ENCODE measurements at regions not wholly inside any gene's neighbourhood (a gene's known extent, or its start where the extent isn't known, plus 50 kb on each side); places are given as distances from the start of the nearest gene placed in this dataset.

DNA sequence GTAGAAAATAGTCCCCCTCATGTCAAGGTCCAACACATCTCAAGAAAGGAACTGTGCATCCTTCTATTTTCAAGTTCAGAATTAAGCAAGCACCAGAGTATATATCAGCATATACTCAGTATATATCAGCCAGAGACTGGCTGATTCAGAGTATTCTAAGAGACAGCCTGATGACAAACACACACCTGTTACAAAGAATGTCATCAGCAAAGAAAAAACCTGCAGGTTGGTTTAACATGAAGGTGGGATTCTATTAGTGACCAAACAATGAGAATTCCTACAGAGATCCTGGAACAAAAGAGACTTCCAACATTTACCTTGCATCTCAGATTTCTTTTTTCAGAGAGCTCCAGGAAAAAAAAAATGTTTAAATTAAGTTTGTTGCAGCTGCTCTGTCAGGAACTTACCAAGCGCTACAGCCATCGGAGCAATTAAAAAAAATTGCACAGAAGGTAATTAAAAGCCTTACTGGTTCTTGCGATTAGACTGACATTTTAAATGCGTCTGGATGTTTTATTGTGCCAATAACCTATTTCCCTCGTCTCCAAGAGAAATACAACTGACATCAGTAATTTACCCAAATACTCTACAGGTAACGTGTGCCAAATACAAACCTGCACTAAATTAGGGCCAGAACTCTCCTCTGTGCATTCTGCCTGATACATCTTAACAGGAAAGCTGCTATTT is 218.1 kb downstream of the HNMT start:
- Histone ChIP-seq H3K4me3 (ENCODE audit: low read depth, low read length) (no peak overlapping the region), H3K36me3 (ENCODE audit: control insufficient read depth, insufficient read depth, low read length) (no peaks in the 10 kb centered on the region), H3K27me3 (ENCODE audit: control insufficient read depth, insufficient read depth, low read length) (no peaks in the 10 kb centered on the region)
- no peak for DNase-seq (ENCODE audit: low read depth)
- TF ChIP-seq, protein P1, sequence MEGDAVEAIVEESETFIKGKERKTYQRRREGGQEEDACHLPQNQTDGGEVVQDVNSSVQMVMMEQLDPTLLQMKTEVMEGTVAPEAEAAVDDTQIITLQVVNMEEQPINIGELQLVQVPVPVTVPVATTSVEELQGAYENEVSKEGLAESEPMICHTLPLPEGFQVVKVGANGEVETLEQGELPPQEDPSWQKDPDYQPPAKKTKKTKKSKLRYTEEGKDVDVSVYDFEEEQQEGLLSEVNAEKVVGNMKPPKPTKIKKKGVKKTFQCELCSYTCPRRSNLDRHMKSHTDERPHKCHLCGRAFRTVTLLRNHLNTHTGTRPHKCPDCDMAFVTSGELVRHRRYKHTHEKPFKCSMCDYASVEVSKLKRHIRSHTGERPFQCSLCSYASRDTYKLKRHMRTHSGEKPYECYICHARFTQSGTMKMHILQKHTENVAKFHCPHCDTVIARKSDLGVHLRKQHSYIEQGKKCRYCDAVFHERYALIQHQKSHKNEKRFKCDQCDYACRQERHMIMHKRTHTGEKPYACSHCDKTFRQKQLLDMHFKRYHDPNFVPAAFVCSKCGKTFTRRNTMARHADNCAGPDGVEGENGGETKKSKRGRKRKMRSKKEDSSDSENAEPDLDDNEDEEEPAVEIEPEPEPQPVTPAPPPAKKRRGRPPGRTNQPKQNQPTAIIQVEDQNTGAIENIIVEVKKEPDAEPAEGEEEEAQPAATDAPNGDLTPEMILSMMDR (IDR thresholded peaks at IDR 0.05; ENCODE audit: insufficient read depth, low read length, poor library complexity, severe bottlenecking) = no peak

DNA sequence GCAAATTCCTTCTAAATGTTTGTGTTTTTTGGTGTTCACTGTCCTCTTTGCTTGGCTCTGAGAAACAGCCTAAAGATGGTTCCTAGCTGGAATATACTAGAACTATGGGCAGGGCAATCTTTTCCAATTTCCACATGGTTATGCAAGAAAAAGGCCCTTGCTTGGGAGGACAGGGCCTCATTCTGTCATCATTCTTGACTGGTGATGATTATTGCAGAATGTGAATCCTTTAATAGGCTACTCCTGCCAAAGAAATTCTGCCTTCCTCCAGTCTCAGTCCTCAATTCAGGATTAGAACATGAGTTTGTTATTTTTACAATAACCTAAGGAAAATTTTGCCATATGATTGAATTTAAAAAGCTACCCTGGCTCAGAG is 218.7 kb downstream of the HNMT start:
- Histone ChIP-seq H3K4me3 (ENCODE audit: low read depth, low read length) (no peak overlapping the region), H3K27me3 (ENCODE audit: control insufficient read depth, insufficient read depth, low read length) (no peaks in the 10 kb centered on the region), H3K36me3 (ENCODE audit: control insufficient read depth, insufficient read depth, low read length) (no peaks in the 10 kb centered on the region)
- TF ChIP-seq, protein P1 (IDR thresholded peaks at IDR 0.05; ENCODE audit: insufficient read depth, low read length, poor library complexity, severe bottlenecking) = no peak
- DNase-seq (ENCODE audit: low read depth) = no peak

DNA sequence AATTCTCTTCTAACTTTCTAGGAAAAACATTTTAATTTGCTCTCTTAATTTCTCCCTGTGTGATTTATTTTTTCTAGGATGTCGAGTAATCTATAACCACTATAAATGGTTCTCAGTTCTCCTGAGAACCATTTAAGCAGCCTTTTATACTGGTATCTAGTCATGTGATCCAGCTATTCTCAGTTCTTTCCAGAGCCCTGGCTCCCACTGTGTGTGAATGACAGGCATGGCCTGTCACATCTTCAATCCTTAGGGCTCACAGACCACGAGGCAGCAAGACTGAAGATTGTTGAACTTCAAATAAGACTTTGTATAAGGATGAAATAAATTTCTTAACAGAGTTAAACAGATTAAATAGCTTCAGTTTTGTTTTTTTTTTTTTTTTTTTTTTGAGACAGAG is 219.4 kb downstream of the HNMT start:
- Histone ChIP-seq H3K4me3 (ENCODE audit: low read depth, low read length) (no peak overlapping the region), H3K36me3 (ENCODE audit: control insufficient read depth, insufficient read depth, low read length) (no peaks in the 10 kb centered on the region), H3K27me3 (ENCODE audit: control insufficient read depth, insufficient read depth, low read length) (no peaks in the 10 kb centered on the region)
- TF ChIP-seq, protein P1 (IDR thresholded peaks at IDR 0.05; ENCODE audit: insufficient read depth, low read length, poor library complexity, severe bottlenecking) = no peak
- DNase-seq (ENCODE audit: low read depth) = no peak

DNA sequence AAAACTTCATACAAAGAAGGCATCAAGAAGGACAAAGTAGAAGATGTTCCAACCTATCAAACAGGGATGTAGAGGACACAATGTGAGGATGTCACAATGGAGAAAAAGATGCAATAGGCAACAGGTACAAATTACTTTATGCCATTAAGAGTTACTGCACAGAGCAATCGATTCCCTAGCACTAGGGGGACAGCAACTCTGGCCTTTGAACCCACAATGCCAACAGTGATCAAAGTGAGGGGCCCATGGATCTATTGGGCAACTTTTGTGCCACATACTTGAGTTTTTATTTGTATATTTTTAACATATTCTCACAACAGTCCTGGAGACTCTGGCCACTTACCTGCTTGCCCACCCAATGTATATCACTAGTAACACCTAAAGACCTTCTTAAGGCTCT is 220.2 kb downstream of the HNMT start:
- Histone ChIP-seq H3K36me3 (ENCODE audit: control insufficient read depth, insufficient read depth, low read length) (no peaks in the 10 kb centered on the region), H3K27me3 (ENCODE audit: control insufficient read depth, insufficient read depth, low read length) (no peaks in the 10 kb centered on the region), H3K4me3 (ENCODE audit: low read depth, low read length) (no peak overlapping the region)
- DNase-seq (ENCODE audit: low read depth) = no peak
- TF ChIP-seq, protein P1 (IDR thresholded peaks at IDR 0.05; ENCODE audit: insufficient read depth, low read length, poor library complexity, severe bottlenecking) = no peak

DNA sequence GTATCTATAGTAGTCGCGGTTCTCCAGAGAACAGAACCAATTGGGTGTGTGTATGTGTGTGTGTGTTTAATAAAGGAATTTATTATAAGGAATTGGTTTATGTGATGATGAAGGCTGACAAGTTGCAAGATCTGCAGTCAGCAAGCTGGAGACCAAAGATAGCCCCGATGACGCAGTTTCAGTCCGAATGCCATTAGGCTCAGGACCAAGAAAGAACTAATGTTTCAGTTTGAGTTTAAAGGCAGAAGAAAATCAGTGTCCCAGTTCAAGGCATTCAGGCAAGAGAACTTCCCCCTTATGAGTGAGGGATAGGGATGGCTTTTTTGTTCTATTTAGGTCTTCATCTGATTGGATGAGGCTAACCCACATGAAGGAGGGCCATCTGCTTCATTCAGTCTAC is 221.6 kb downstream of the HNMT start:
- no peaks in the 10 kb centered on the region for H3K36me3 ChIP-seq (ENCODE audit: control insufficient read depth, insufficient read depth, low read length)
- TF ChIP-seq, protein P1 (IDR thresholded peaks at IDR 0.05; ENCODE audit: insufficient read depth, low read length, poor library complexity, severe bottlenecking) = no peak
- DNase-seq (ENCODE audit: low read depth) = no peak

DNA sequence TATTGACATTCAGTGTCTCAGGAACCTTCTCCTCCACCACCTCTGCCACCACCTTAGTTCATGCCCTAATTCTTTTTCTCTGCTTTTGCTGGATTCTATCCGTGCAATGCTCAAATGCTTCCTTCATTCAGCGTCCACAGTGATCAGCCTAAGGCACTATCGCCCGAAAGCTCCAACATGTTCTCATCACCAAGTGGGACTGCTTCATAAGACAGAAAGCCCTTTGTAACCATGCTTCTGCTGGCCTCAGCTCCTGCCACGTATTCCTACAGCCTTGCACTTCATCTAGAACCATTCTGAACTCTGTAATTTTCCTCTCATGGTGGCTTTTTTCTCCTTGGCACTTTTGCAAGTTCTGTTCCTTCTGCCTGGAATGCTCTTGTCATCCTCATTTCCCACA is 222.9 kb downstream of the HNMT start:
- no peaks in the 10 kb centered on the region for H3K36me3 ChIP-seq (ENCODE audit: control insufficient read depth, insufficient read depth, low read length)
- no peak for DNase-seq (ENCODE audit: low read depth)
- TF ChIP-seq, protein P1 (IDR thresholded peaks at IDR 0.05; ENCODE audit: insufficient read depth, low read length, poor library complexity, severe bottlenecking) = no peak

More for the DNA sequence above, 221.6 kb downstream of the HNMT start:
- Histone ChIP-seq H3K27me3 (ENCODE audit: control insufficient read depth, insufficient read depth, low read length) (no peaks in the 10 kb centered on the region), H3K4me3 (ENCODE audit: low read depth, low read length) (no peak overlapping the region)

More for the DNA sequence above, 222.9 kb downstream of the HNMT start:
- Histone ChIP-seq H3K27me3 (ENCODE audit: control insufficient read depth, insufficient read depth, low read length) (no peaks in the 10 kb centered on the region), H3K4me3 (ENCODE audit: low read depth, low read length) (no peak overlapping the region)
